Left kidney (tissue), 1 donor: ENCODE measurements at regions not wholly inside any gene's neighbourhood (a gene's known extent, or its start where the extent isn't known, plus 50 kb on each side); places are given as distances from the start of the nearest gene placed in this dataset.
A peak's percentile ranks its signal among the peaks of the same experiment; 100 is the strongest.
"Not testable (repeated sequence)": the region's sequence is repeated elsewhere in the genome, so short reads cannot be mapped to it uniquely, and the experiment has no call there.

Experiments used
- DNase-seq: peaks from one replicate; pipeline ENCODE4 v3.0.0-alpha.2; 2013

- no peak for DNase-seq
These were observed 90.3 kb downstream of the RPL27A start for GRCh38 chr11:8772571-8773519.

GRCh38 chr11:8773916-8774539 is 91.4 kb downstream of the RPL27A start:
- no peak for DNase-seq

GRCh38 chr11:8774916-8775315 is 92.3 kb downstream of the RPL27A start:
- not testable (repeated sequence) for DNase-seq

- no peak for DNase-seq
These were observed 92.7 kb downstream of the RPL27A start for GRCh38 chr11:8775332-8775731.

- DNase-seq, result no peak
These were observed 93.1 kb downstream of the RPL27A start for GRCh38 chr11:8775734-8776133.

- no peak for DNase-seq
These were observed 93.6 kb downstream of the RPL27A start for GRCh38 chr11:8776209-8776608.

GRCh38 chr11:8777907-8778767 is 95.5 kb downstream of the RPL27A start:
- peak; percentile 37 for DNase-seq

GRCh38 chr11:8779107-8779506 is 96.5 kb downstream of the RPL27A start:
- DNase-seq, result no peak

GRCh38 chr11:8779732-8780131 is 97.1 kb downstream of the RPL27A start:
- no peak for DNase-seq

GRCh38 chr11:8784954-8785353 is 102.4 kb downstream of the RPL27A start:
- DNase-seq, result no peak

GRCh38 chr11:8785457-8785856 is 102.9 kb downstream of the RPL27A start:
- DNase-seq, result no peak

GRCh38 chr11:8785998-8786397 is 103.4 kb downstream of the RPL27A start:
- no peak for DNase-seq

GRCh38 chr11:8786933-8787332 is 104.3 kb downstream of the RPL27A start:
- DNase-seq, result no peak

- DNase-seq, result no peak
These were observed 104.8 kb downstream of the RPL27A start for GRCh38 chr11:8787372-8787771.

- DNase-seq, result no peak
These were observed 106.0 kb downstream of the RPL27A start for GRCh38 chr11:8788616-8789015.

GRCh38 chr11:8789864-8790263 is 107.3 kb downstream of the RPL27A start:
- no peak for DNase-seq

- no peak for DNase-seq
These were observed 108.4 kb downstream of the RPL27A start for GRCh38 chr11:8790968-8791367.

- DNase-seq, result no peak
These were observed 110.1 kb downstream of the RPL27A start for GRCh38 chr11:8792710-8793109.

- no peak for DNase-seq
These were observed 110.7 kb downstream of the RPL27A start for GRCh38 chr11:8793114-8793777.

GRCh38 chr11:8794126-8794525 is 111.5 kb downstream of the RPL27A start:
- DNase-seq, result no peak

GRCh38 chr11:8794677-8795103 is 112.1 kb downstream of the RPL27A start:
- no peak for DNase-seq

GRCh38 chr11:8796941-8797340 is 114.0 kb upstream of the AKIP1 start:
- no peak for DNase-seq
